AG08396 (cell line): ENCODE measurements at regions not wholly inside any gene's neighbourhood (a gene's known extent, or its start where the extent isn't known, plus 50 kb on each side); places are given as distances from the start of the nearest gene placed in this dataset.
A peak's percentile ranks its signal among the peaks of the same experiment; 100 is the strongest.
"Not testable (repeated sequence)": the region's sequence is repeated elsewhere in the genome, so short reads cannot be mapped to it uniquely, and the experiment has no call there.

ENCODE experiments used
- DNase-seq: peaks from one replicate; pipeline ENCODE4 v3.0.0; 2012; ENCODE audit warnings: low spot score, mixed read lengths

GRCh38 chr5:13640270-13640669 is 304.2 kb downstream of the DNAH5 start:
- no peak for DNase-seq

- DNase-seq = peak; percentile 11
These were observed 311.8 kb downstream of the DNAH5 start for GRCh38 chr5:13632676-13633075.

- no peak for DNase-seq
These were observed 315.3 kb downstream of the DNAH5 start for GRCh38 chr5:13629218-13629617.

GRCh38 chr5:13627673-13628454 is 316.6 kb downstream of the DNAH5 start:
- no peak for DNase-seq

- DNase-seq = no peak
These were observed 318.8 kb downstream of the DNAH5 start for GRCh38 chr5:13625616-13626198.

- no peak for DNase-seq
These were observed 320.0 kb downstream of the DNAH5 start for GRCh38 chr5:13624283-13625074.

- DNase-seq = no peak
These were observed 330.9 kb downstream of the DNAH5 start for GRCh38 chr5:13613621-13614020.

- no peak for DNase-seq
These were observed 332.9 kb downstream of the DNAH5 start for GRCh38 chr5:13611604-13612003.

- no peak for DNase-seq
These were observed 335.0 kb downstream of the DNAH5 start for GRCh38 chr5:13609504-13609903.

- DNase-seq = no peak
These were observed 338.4 kb downstream of the DNAH5 start for GRCh38 chr5:13606051-13606450.

GRCh38 chr5:13601112-13601511 is 343.4 kb downstream of the DNAH5 start:
- peak; percentile 29 for DNase-seq

GRCh38 chr5:13595978-13596377 is 348.5 kb downstream of the DNAH5 start:
- DNase-seq = no peak

GRCh38 chr5:13591621-13592020 is 352.9 kb downstream of the DNAH5 start:
- peak; percentile 47 for DNase-seq

- no peak for DNase-seq
These were observed 359.2 kb downstream of the DNAH5 start for GRCh38 chr5:13585324-13585723.

- DNase-seq = no peak
These were observed 362.6 kb downstream of the DNAH5 start for GRCh38 chr5:13581914-13582313.

- no peak for DNase-seq
These were observed 363.4 kb downstream of the DNAH5 start for GRCh38 chr5:13581132-13581531.

GRCh38 chr5:13580058-13580457 is 364.4 kb downstream of the DNAH5 start:
- no peak for DNase-seq

- DNase-seq = not testable (repeated sequence)
These were observed 365.4 kb downstream of the DNAH5 start for GRCh38 chr5:13579091-13579490.

- not testable (repeated sequence) for DNase-seq
These were observed 366.0 kb downstream of the DNAH5 start for GRCh38 chr5:13578311-13579039.

GRCh38 chr5:13574574-13574973 is 369.9 kb downstream of the DNAH5 start:
- no peak for DNase-seq

- DNase-seq = no peak
These were observed 372.3 kb downstream of the DNAH5 start for GRCh38 chr5:13572163-13572562.

GRCh38 chr5:13569090-13569715 is 375.3 kb downstream of the DNAH5 start:
- DNase-seq = no peak
